NB4 (cell line): ENCODE measurements at regions not wholly inside any gene's neighbourhood (a gene's known extent, or its start where the extent isn't known, plus 50 kb on each side); places are given as distances from the start of the nearest gene placed in this dataset.

ENCODE experiments used
- DNase-seq: peaks from one replicate; pipeline ENCODE4 v3.0.0; 2010; ENCODE audit warnings: low read depth
- H3K4me3 ChIP-seq: one replicate; pipeline ENCODE4 v1.5.1; 2011; ENCODE audit warnings: mild to moderate bottlenecking, low read depth, low read length, moderate library complexity
- CTCF ChIP-seq: IDR thresholded peaks from one replicate; pipeline ENCODE4 v1.5.1; 2012; ENCODE audit warnings: low read depth, low read length
- MAX ChIP-seq: IDR thresholded peaks from 2 replicates; pipeline ENCODE4 v1.6.1; 2011; ENCODE audit warnings: low read depth, low read length
- MYC ChIP-seq: IDR thresholded peaks from 2 replicates; pipeline ENCODE4 v1.6.1; 2011; ENCODE audit warnings: low read depth, low read length
- POLR2A ChIP-seq: IDR thresholded peaks from 2 replicates; pipeline ENCODE4 v1.6.1; 2011; ENCODE audit warnings: mild to moderate bottlenecking; ENCODE audit not compliant: insufficient read length; ENCODE audit errors: extremely low read depth

GRCh38 chr7:7108931-7109330 is 73.4 kb upstream of the C1GALT1 start:
- DNase-seq: no peak
- TF ChIP-seq CTCF: no peak

GRCh38 chr7:7109934-7110333 is 72.4 kb upstream of the C1GALT1 start:
- TF ChIP-seq POLR2A: no peak
- TF ChIP-seq CTCF: no peak
- no peak for TF ChIP-seq MYC
- no peak for TF ChIP-seq MAX
- DNase-seq: no peak
- no peak overlapping the region for H3K4me3 ChIP-seq

More at GRCh38 chr7:7108931-7109330, 73.4 kb upstream of the C1GALT1 start:
- no peak overlapping the region for H3K4me3 ChIP-seq

- TF ChIP-seq MAX (no peak), CTCF (no peak), POLR2A (no peak), MYC (no peak)
- DNase-seq: no peak
- H3K4me3 ChIP-seq: no peak overlapping the region
Measured at GRCh38 chr7:7110706-7111105, 71.6 kb upstream of the C1GALT1 start.

GRCh38 chr7:7112868-7113267 is 69.5 kb upstream of the C1GALT1 start:
- TF ChIP-seq MAX (no peak), POLR2A (no peak), CTCF (no peak), MYC (no peak)
- H3K4me3 ChIP-seq: no peak overlapping the region
- no peak for DNase-seq

- no peak overlapping the region for H3K4me3 ChIP-seq
Measured at GRCh38 chr7:7114575-7115291, 67.6 kb upstream of the C1GALT1 start.

More at GRCh38 chr7:7114575-7115291, 67.6 kb upstream of the C1GALT1 start:
- TF ChIP-seq MYC (no peak), MAX (no peak), POLR2A (no peak), CTCF (no peak)
- no peak for DNase-seq
